D341Med (cell line): ENCODE measurements at regions not wholly inside any gene's neighbourhood (a gene's known extent, or its start where the extent isn't known, plus 50 kb on each side); places are given as distances from the start of the nearest gene placed in this dataset.
"Not testable (repeated sequence)": the region's sequence is repeated elsewhere in the genome, so short reads cannot be mapped to it uniquely, and the experiment has no call there.

Experiments used
- DNase-seq: peaks from one replicate; pipeline ENCODE4 v3.0.0; 2012; ENCODE audit warnings: low spot score

DNA sequence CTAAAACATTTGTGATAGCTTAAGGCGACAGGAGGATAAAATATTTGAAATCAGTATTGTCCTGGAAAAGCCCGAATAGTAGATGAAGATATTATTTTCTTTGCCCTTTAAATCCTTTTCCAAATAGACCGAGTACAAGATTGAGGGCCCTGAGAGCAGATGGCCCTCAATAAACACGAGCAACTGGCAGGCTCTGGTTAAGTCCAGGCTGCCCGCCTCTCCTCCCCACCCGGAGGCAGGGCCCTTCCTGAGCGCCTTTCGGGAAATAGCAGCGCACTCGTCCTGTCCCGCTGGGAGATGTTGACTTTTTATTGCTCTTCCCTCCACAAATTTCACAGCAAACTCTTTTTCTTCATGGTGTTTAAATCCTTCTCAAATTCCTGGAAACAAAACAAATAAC, 50.8 kb upstream of the MAX start:
- DNase-seq: peak; percentile 85

DNA sequence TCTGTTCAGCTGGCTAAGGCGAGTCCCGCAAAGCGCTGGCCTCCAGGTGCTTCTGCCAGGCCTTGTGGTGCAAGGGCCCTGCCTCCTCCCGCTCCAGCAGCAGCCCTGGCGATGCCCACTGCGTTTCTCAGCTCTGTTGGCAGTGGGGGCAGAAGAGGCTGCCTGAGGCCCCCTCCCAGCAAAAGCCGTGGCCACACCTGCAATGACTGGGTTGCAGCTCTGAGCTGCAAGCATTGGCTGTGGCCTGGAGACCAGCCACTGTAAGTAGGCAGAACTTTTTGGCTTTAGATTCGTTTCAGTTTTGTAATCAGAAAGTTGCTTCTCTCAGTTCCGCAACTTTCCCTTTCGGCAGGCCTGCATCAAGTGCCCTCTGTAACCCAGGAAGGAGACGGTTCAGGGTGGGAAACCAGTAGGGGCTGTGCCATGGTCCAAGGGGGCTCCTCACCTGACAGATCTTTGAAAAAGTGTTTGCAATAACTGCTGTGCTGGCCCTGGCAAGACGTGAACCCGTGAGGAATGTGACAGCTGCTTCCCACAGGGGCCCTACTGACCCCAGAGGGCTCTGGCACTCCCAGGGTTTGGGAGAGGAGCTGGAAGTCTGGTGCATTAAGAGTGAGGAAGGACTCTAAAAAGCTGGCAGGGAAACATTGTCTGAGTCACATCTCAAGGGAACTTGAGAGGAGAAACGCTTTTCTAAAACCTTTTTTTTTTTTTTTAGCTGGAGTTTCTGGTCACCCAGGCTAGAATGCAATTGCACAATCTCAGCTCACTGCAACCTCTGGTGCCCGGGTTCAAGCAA, 54.5 kb upstream of the MAX start:
- no peak for DNase-seq

DNA sequence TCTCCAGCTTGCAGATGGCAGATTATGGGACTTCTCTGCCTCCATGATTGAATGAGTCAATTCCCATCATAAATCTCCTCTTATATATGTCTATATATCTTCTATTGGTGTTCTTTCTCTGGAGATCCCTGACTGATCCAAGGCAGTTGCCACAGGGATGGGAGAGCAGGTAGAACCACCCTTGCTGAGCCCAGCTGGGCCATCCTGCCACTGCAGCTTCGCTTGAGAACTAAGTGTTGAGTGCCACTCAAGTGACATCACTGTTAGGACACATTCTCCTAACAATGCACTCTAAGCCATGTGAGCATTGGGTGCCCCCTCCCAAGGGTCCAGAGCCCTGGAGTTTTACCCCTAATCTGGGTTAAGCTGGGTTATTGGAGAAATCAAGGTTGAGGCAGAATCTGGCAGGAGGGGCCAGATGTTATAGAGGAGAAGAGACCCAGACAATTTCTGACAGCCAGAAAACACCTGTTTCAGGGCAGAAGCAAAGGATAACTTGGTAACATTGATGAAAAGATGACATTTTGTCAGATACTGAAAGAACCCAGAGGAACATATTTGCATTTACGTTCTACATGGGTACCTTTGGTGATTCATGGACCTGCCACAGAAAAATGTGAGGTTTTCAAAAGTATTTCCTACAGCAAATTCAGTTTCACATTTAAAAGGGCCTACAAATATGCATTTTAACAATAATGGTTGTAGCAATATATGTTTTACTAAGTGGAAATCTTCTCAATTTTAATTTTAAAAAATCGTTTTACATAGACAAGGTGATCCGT, 57.2 kb upstream of the MAX start:
- no peak for DNase-seq

GRCh38 chr14:65160091-65160490, 57.8 kb upstream of the MAX start:
- no peak for DNase-seq

- no peak for DNase-seq
These were observed 59.7 kb upstream of the MAX start for GRCh38 chr14:65162031-65162430.

DNA sequence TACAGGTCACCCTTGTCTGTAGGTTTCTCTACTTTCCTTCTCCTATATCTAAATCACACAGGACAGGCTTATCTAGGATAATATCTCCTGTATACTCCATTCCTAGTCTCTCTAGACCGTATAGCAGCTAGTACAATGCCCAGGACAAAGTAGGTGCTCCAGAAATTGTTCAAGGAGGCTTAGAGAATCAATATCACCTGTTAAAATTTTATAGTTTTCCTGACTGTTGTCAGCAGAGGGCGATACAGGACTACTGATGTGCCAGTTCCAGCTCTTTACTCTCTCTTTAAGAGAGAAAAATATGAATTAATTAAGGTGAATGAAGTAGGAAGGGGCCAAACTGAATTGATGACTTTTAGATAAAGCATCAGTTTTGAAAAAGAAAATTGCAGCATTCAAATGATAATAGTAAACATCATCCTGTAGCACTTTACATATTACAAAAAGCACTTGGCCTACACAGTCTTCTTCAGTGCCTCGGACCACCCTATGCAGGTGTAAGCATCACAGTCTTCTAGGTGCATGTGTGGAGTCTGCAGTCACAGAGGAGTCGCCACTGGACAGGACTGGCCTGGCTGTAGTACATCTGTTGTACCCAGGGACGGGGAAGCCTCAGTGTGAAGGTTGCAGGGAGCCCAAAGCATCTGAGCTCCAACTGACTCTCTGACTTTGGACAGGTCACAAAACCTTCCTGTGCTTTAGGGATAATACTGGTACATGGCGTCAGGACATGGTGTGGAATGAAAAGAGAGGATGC, 61.9 kb upstream of the MAX start:
- peak; percentile 58 for DNase-seq

DNA sequence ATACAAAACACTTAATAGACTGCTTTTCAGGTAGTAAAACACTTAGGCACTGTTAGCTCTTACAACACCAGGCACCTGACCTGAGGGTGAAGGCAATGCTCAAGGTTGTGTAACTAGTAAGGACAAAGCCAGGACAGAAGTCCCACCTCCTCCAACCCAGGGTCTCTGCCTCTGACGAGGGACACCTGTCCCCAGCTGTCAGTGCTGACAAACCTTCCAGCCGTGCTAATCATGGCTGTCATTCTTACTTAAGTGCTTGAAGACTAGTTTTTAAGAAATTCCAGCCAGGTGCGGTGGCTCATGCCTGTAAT, 62.5 kb upstream of the MAX start:
- DNase-seq: no peak

- DNase-seq: no peak
These were observed 64.8 kb upstream of the MAX start for GRCh38 chr14:65167072-65167645.

GRCh38 chr14:65168840-65169239, 66.5 kb upstream of the MAX start:
- no peak for DNase-seq

DNA sequence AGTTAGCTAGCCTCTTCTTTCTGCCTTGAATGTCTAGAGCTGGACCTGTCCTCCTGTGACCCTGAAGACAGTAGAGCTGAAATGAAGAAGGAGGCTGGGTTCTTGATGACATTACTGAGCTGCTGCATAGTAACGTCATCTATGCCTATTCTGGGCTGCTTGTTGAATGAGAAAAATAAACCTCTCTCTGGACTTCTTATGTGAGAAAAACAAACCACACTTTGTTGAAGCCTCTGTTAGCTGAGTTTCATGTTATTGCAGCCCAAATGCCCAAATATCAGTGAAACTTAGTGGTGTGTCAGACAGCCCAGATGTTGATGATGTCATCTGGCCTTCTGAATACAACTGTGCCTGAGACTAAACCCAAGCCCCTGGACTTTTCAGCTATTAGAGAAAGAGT, 67.0 kb upstream of the MAX start:
- no peak for DNase-seq

GRCh38 chr14:65170318-65170717, 68.0 kb upstream of the MAX start:
- DNase-seq: no peak

DNA sequence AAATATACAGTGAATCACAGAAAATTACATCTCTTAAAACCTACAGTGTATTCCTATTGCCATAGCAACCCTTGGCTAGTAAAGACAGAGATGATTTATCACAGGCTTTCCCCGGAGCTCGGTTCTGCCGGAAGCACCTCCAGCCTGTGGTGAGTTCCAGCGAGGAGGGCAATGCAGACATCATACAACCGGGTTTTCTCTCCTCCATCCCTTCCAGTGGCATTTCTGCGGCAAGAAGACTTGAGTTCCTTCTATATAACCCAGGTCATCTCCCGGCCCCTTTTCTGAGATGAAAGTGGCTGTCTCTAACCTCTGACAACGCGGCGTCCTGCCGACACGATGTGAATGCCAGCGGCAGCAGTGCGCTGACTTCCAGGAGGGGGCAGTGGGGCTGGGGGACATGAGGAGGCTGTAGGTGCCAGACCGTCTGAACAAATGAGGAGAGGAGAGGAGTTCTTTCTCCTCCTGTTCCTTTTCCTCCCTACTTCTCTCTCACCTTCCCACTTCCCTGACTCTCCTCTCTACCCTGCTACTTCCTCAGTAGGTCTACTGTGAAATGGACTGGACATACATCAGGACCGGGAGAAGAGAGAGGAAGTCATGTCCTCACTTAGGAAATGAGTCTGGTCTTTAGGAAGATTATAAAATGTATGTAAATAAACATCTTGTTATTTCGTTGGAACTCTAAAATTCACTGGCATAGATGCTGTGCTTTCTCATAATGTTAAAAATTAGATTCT, 68.6 kb upstream of the MAX start:
- no peak for DNase-seq

DNA sequence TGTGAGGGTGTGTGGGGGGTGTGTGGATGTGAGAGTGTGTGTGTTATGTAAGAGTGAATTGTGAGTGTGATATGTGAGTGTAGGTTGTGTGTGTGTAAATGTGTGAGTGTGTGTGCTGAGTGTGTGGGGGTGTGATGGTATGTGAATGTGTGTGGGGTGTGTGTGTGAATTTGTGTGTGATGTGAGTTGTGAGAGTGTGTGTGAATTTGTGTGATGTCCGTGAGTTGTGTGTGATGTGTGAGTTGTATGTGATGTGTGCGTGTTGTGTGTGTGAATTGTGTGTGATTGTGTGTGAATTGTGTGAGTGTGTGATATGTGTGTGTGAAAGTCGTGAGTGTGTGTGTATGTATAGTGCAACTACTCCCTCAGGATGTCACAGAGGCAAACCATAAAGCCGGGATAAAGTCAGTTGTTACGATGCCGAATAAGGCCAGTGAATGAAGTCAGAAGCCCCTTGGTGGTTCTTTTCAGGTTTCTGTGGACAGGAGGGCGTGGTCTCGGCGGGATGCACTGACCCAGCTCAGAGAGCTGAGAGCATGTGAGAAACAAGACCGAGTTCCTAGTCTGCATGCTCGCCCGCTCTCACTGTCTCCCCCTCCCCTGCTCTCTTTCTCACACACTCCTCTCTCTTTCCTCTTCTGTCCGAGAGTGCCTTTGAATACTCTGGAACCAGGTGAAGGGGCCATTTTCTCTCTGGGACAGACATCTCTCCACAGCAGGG, 71.8 kb upstream of the MAX start:
- no peak for DNase-seq

GRCh38 chr14:65174783-65175182, 72.5 kb upstream of the MAX start:
- no peak for DNase-seq

DNA sequence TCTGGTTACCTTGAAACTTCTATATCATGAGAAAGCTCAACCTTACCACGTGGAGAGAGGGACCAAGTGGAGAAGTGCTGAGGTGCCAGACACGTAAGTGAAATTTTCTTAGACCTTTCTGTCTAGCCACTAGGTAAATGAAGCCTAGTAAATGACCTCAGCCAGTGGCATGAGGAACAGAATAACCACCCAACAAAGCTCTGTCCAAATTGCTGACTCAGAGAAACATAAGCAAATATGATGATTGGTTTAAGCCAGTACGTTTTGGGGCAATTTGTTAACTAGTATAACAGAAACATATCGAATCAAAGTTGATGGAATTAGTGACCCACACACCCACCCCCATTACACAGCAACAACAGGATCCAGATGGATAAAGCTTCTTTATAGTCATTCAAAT, 75.2 kb upstream of the MAX start:
- DNase-seq: no peak

GRCh38 chr14:65179231-65179630, 76.9 kb upstream of the MAX start:
- DNase-seq: not testable (repeated sequence)

GRCh38 chr14:65179918-65180724, 77.8 kb upstream of the MAX start:
- no peak for DNase-seq

DNA sequence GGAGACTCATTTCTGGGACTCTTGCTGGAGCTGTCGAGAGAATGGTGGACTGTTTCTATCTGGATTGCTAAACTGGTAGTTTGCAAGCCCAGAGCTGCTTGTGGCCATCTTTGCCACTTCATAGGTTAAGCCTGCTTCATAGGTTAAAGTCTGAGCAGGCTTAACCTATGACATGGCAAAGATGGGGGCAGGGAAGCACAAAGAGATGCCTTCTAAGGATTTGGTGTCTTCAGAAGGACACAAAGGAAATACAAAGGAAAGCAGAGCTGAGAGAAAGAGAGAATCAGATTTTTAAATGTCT, 78.4 kb upstream of the MAX start:
- no peak for DNase-seq

DNA sequence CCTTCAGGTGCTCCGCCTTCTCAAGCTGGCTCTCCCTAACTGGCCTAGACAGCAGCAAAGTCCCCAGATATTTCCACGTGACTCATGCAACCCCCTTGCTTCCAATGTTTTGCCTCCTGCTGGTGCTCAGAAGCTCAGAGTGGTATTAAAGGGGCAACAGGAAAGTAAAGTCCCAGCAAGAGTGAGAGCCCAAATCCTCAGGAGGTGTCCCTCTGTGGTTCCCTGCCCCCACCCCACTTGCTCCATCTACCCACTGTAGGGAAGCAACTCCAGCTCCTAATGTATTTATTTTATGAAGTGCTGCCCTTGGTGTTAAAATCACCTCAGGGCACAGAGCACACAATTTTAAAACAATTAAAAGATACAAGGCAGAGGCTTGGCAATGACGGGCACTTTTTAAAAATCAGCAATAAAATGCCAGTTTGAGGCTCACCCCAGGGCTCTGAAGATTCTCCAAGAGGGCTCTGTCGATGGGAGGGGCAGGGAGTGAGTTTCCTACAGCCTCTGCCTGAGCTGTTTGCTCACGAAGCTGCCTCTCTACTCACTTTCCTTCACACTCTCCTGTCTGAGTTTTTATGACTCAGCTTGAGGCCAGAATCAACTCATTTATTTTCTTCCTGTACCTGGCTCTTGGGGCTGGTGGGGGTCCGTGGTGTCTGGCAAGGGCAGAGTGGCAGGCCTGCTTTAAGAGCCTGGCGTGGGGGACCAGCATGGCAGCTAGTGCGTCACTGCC, 81.9 kb upstream of the MAX start:
- DNase-seq: no peak

DNA sequence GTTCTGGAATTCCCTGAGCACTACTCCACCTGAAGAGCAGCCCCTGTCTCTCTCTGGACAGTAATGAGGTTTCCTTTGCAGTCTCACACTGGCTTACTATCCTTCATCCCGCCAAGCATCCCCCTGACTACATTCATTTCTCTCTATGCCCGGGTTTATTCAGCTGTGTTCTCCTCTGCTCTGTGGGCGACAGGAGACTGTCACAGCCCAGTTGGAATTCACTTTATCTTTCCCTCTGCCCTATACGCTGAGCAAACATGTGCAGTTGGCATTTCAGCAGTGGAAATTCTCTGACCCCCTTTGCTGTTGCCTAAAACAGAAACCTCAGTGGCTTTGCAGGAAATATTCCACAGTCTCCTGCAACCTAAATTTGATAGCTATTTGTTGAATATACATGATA, 83.5 kb upstream of the MAX start:
- no peak for DNase-seq
